ENCODE measurements at regions not wholly inside any gene's neighbourhood (a gene's known extent, or its start where the extent isn't known, plus 50 kb on each side); places are given as distances from the start of the nearest gene placed in this dataset.

- no peak for TF ChIP-seq CBFB (IDR thresholded peaks at IDR 0.05; ENCODE audit: low read depth)
- no peak for TF ChIP-seq ZBTB33 (IDR thresholded peaks at IDR 0.05)
- no peak for TF ChIP-seq NFYA (IDR thresholded peaks at IDR 0.05; ENCODE audit: borderline replicate concordance, low read depth, low read length)
- TF ChIP-seq REST (IDR thresholded peaks at IDR 0.05; ENCODE audit: low read depth, low read length), result no peak
- TF ChIP-seq MEF2A (IDR thresholded peaks at IDR 0.05; ENCODE audit: insufficient read depth, low read depth, low read length), result no peak
- TF ChIP-seq JUND (IDR thresholded peaks at IDR 0.05; ENCODE audit: low read depth, low read length), result no peak
- no peak for TF ChIP-seq RFX5 (IDR thresholded peaks at IDR 0.05; ENCODE audit: low read depth, low read length)
- TF ChIP-seq CTCF (IDR thresholded peaks at IDR 0.05 in 2 of 3, conservative IDR thresholded peaks at IDR 0.05 in 1 of 3; ENCODE audit: control insufficient read depth in 2 of 3, extremely low read depth in 1 of 3, insufficient read depth in 1 of 3, low read depth in 3 of 3, low read length in 3 of 3), result no peak
- no peak for TF ChIP-seq POLR2A (IDR thresholded peaks at IDR 0.05; ENCODE audit: low read depth, low read length)
- TF ChIP-seq FOXM1 (IDR thresholded peaks at IDR 0.05; ENCODE audit: low read depth, low read length), result no peak
- no peak for TF ChIP-seq ELK1 (IDR thresholded peaks at IDR 0.05; ENCODE audit: low read depth, low read length)
These were observed 274.9 kb upstream of the LCORL start for GRCh38 chr4:18296411-18296810.

All from GM12878 (cell line).